SK-N-SH treated with all-trans-retinoic acid at 6 μM for 48 hours (cell line): ENCODE measurements at regions not wholly inside any gene's neighbourhood (a gene's known extent, or its start where the extent isn't known, plus 50 kb on each side); places are given as distances from the start of the nearest gene placed in this dataset.

Source experiments
- ATAC-seq: fragments of 200-7000 bp; cut with Tn5 transposase; 3 replicates; pipeline ENCODE4 v1.9.1; 2020; ENCODE audit warnings: mild to moderate bottlenecking, moderate library complexity
- ARNTL ChIP-seq: fragments of 450-650 bp; formaldehyde crosslinking; IDR thresholded peaks from 2 replicates; pipeline ENCODE4 v1.5.0; 2020; ENCODE audit warnings: low read depth, mild to moderate bottlenecking, moderate library complexity, borderline replicate concordance
- CSDC2 ChIP-seq: fragments of 250-450 bp; sonication (Bioruptor Pico); IDR thresholded peaks from 2 replicates; pipeline ENCODE4 v1.5.0; 2020; ENCODE audit warnings: mild to moderate bottlenecking, moderate library complexity
- ESRRG ChIP-seq: fragments of 250-450 bp; sonication (Bioruptor Pico); IDR thresholded peaks from 2 replicates; pipeline ENCODE4 v1.6.1; 2021; ENCODE audit warnings: mild to moderate bottlenecking
- GLIS3 ChIP-seq: fragments of 250-450 bp; sonication (Bioruptor Pico); IDR thresholded peaks from 2 replicates; pipeline ENCODE4 v1.5.0; 2020; ENCODE audit warnings: mild to moderate bottlenecking, moderate library complexity
- ISL1 ChIP-seq: fragments of 250-450 bp; sonication (Bioruptor Pico); IDR thresholded peaks from 2 replicates; pipeline ENCODE4 v2.1.2; 2022; ENCODE audit warnings: mild to moderate bottlenecking, moderate library complexity
- OSR1 ChIP-seq: fragments of 250-450 bp; sonication (Bioruptor Pico); IDR thresholded peaks from 2 replicates; pipeline ENCODE4 v1.8.0; 2022; ENCODE audit warnings: moderate library complexity, mild to moderate bottlenecking, inconsistent platforms
- PPARA ChIP-seq: fragments of 250-450 bp; sonication (Bioruptor Pico); IDR thresholded peaks from 2 replicates; pipeline ENCODE4 v1.5.0; 2020; ENCODE audit warnings: mild to moderate bottlenecking, borderline replicate concordance
- RARB ChIP-seq: fragments of 250-450 bp; sonication (Bioruptor Pico); IDR thresholded peaks from 2 replicates; pipeline ENCODE4 v1.8.0; 2021; ENCODE audit warnings: mild to moderate bottlenecking, moderate library complexity
- TCF4 ChIP-seq: fragments of 250-450 bp; sonication (Bioruptor Pico); IDR thresholded peaks from 2 replicates; pipeline ENCODE4 v1.8.0; 2021; ENCODE audit warnings: mild to moderate bottlenecking, moderate library complexity, borderline replicate concordance
- TOX ChIP-seq: fragments of 250-450 bp; sonication (Bioruptor Pico); IDR thresholded peaks from 2 replicates; pipeline ENCODE4 v1.8.0; 2021; ENCODE audit warnings: mild to moderate bottlenecking, moderate library complexity, borderline replicate concordance
- ZC3H10 ChIP-seq: fragments of 250-450 bp; sonication (Bioruptor Pico); IDR thresholded peaks from 2 replicates; pipeline ENCODE4 v1.5.1; 2021; ENCODE audit warnings: mild to moderate bottlenecking, moderate library complexity
- ZFP3 ChIP-seq: fragments of 250-450 bp; sonication (Bioruptor Pico); IDR thresholded peaks from 2 replicates; pipeline ENCODE4 v1.5.0; 2020; ENCODE audit warnings: mild to moderate bottlenecking, moderate library complexity
- ZFP30 ChIP-seq: fragments of 450-650 bp; formaldehyde crosslinking; IDR thresholded peaks from 2 replicates; pipeline ENCODE4 v1.5.0; 2022; ENCODE audit warnings: mild to moderate bottlenecking, moderate library complexity
- ZNF565 ChIP-seq: fragments of 450-650 bp; formaldehyde crosslinking; conservative IDR thresholded peaks from 2 replicates; pipeline ENCODE4 v1.5.0; 2020; ENCODE audit warnings: low read depth, mild to moderate bottlenecking, moderate library complexity
- ZNF70 ChIP-seq: fragments of 450-650 bp; formaldehyde crosslinking; IDR thresholded peaks from 2 replicates; pipeline ENCODE4 v1.5.0; 2020; ENCODE audit warnings: mild to moderate bottlenecking, moderate library complexity
- ZNF8 ChIP-seq: fragments of 450-650 bp; formaldehyde crosslinking; IDR thresholded peaks from 2 replicates; pipeline ENCODE4 v1.5.0; 2020; ENCODE audit warnings: mild to moderate bottlenecking, moderate library complexity
- TF ChIP-seq, protein P1 (sequence below): fragments of 250-450 bp; sonication (Bioruptor Pico); IDR thresholded peaks from 2 replicates; pipeline ENCODE4 v1.8.0; 2021; ENCODE audit warnings: low read depth, mild to moderate bottlenecking, moderate library complexity, borderline replicate concordance
- TF ChIP-seq, protein P2 (sequence below): fragments of 250-450 bp; sonication (Bioruptor Pico); IDR thresholded peaks from 2 replicates; pipeline ENCODE4 v1.5.1; 2021; ENCODE audit warnings: mild to moderate bottlenecking, moderate library complexity
- TF ChIP-seq, protein P3 (sequence below): fragments of 250-450 bp; sonication (Bioruptor Pico); IDR thresholded peaks from 2 replicates; pipeline ENCODE4 v1.8.0; 2020; ENCODE audit warnings: mild to moderate bottlenecking, moderate library complexity, borderline replicate concordance

DNA sequence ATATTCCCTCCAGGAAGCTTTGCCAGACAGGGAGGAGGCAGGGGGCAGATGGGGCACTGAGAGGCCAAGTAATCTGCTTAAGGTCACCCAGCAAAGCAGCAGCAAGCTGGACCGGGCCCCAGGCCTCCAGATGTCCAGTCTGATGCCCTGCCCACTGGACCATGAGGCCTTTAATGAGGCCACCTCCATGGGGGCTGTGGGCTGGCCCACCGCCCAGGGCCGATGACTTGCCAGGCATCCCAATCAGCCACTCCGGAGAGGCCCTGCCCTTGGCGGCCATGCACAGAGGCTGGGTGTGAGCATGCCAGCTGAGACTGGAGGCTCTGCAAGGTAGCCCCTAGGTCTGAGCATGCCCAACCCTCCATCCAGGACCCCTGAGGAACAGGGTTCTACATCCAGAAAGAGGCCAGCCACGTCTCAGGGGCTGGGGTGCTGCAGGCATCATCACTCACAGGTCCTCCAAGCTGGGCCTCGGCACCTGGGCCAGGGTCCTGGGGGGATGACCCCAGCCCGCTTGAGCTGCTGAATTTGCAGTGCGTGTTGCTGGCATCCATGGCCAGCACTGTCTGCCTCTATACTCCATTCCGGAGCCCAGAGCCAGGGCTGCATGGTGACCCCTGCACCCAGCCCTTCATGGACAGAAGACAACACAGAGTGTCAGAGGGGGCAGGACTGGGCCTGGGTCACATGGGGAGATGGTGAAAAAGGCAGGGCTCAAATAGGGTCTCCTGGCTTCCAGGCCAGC, 164.2 kb downstream of the INHBB start:
- TF ChIP-seq ZNF565 (CRISPR knock-in tag) (no peak), ISL1 (CRISPR knock-in tag) (no peak), GLIS3 (CRISPR knock-in tag) (no peak), ESRRG (CRISPR knock-in tag) (no peak), OSR1 (no peak), TOX (CRISPR knock-in tag) (no peak), ZNF8 (CRISPR knock-in tag) (no peak), PPARA (no peak), TCF4 (no peak), ZFP3 (no peak), CSDC2 (no peak), ZC3H10 (CRISPR knock-in tag) (no peak)
- TF ChIP-seq, protein P1, sequence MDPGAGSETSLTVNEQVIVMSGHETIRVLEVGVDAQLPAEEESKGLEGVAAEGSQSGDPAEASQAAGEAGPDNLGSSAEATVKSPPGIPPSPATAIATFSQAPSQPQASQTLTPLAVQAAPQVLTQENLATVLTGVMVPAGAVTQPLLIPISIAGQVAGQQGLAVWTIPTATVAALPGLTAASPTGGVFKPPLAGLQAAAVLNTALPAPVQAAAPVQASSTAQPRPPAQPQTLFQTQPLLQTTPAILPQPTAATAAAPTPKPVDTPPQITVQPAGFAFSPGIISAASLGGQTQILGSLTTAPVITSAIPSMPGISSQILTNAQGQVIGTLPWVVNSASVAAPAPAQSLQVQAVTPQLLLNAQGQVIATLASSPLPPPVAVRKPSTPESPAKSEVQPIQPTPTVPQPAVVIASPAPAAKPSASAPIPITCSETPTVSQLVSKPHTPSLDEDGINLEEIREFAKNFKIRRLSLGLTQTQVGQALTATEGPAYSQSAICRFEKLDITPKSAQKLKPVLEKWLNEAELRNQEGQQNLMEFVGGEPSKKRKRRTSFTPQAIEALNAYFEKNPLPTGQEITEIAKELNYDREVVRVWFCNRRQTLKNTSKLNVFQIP: no peak
- TF ChIP-seq, protein P2, sequence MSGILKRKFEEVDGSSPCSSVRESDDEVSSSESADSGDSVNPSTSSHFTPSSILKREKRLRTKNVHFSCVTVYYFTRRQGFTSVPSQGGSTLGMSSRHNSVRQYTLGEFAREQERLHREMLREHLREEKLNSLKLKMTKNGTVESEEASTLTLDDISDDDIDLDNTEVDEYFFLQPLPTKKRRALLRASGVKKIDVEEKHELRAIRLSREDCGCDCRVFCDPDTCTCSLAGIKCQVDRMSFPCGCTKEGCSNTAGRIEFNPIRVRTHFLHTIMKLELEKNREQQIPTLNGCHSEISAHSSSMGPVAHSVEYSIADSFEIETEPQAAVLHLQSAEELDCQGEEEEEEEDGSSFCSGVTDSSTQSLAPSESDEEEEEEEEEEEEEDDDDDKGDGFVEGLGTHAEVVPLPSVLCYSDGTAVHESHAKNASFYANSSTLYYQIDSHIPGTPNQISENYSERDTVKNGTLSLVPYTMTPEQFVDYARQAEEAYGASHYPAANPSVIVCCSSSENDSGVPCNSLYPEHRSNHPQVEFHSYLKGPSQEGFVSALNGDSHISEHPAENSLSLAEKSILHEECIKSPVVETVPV (CRISPR knock-in tag): no peak
- no peak for ATAC-seq

DNA sequence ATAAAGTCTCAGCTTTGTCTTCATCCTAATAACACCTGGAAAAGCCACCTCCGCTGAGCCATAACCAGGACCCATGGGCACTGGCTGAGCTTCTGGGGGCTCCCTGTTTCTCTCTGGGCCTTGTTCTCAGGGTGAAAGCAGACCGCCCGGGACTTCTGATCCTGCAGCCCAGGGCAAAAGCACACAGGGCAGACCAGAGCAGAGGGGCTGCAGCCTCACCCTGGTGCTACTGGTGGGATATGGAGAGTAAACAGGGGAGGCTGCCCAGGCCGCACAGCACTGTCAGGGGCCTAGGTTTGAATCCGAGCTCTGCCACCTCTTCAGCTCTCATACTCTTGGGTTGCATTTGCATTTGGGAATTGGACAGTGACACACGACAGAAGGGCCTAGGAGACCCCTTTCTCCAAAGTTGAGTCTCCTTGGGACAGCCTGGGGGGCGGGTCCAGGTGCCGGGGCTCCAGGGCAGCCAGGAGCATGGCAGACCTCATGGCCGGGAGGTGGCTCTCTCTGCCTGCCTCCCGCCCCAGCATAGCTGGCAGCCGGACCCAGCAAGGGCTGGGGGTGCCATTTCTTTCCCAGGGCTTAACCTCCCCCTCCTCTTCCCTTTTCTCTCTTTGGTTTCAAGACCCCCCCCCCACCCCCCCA, 164.9 kb downstream of the INHBB start:
- ATAC-seq: no peak

DNA sequence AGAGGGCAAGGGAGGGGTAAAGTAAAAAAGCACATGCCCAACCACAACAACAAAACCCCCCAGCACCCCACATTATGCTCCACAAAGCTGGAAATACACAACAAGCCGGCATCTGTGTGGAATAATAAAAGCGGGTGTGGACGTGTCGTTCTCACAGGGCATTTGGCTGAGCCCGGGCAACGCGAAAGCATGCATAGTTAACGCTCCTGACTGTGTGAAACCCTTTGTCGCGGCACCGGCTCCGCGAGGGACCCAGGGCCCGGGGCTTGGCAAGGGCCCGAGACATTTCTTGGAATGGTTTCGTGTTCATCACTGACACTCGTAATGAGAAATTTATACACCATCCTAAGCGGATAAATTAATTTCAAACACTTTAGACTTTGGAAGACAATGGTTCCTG, 165.6 kb downstream of the INHBB start:
- TF ChIP-seq RARB (CRISPR knock-in tag): no peak
- TF ChIP-seq PPARA: no peak
- TF ChIP-seq OSR1: no peak
- TF ChIP-seq TCF4: no peak
- TF ChIP-seq ARNTL (CRISPR knock-in tag): no peak
- TF ChIP-seq, protein P3, sequence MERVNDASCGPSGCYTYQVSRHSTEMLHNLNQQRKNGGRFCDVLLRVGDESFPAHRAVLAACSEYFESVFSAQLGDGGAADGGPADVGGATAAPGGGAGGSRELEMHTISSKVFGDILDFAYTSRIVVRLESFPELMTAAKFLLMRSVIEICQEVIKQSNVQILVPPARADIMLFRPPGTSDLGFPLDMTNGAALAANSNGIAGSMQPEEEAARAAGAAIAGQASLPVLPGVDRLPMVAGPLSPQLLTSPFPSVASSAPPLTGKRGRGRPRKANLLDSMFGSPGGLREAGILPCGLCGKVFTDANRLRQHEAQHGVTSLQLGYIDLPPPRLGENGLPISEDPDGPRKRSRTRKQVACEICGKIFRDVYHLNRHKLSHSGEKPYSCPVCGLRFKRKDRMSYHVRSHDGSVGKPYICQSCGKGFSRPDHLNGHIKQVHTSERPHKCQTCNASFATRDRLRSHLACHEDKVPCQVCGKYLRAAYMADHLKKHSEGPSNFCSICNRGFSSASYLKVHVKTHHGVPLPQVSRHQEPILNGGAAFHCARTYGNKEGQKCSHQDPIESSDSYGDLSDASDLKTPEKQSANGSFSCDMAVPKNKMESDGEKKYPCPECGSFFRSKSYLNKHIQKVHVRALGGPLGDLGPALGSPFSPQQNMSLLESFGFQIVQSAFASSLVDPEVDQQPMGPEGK (CRISPR knock-in tag): no peak
- no peak for TF ChIP-seq ZNF8 (CRISPR knock-in tag)
- no peak for ATAC-seq

More for the DNA sequence above, 164.9 kb downstream of the INHBB start:
- TF ChIP-seq TCF4 (no peak), ZC3H10 (CRISPR knock-in tag) (no peak), ZNF70 (CRISPR knock-in tag) (no peak), PPARA (no peak), ZFP30 (no peak), CSDC2 (no peak), ESRRG (CRISPR knock-in tag) (no peak), ZFP3 (no peak)
- TF ChIP-seq, protein P1: no peak
- TF ChIP-seq, protein P2 (CRISPR knock-in tag): no peak
- TF ChIP-seq, protein P3 (CRISPR knock-in tag): no peak
